ENCODE measurements at regions not wholly inside any gene's neighbourhood (a gene's known extent, or its start where the extent isn't known, plus 50 kb on each side); places are given as distances from the start of the nearest gene placed in this dataset.

DNA sequence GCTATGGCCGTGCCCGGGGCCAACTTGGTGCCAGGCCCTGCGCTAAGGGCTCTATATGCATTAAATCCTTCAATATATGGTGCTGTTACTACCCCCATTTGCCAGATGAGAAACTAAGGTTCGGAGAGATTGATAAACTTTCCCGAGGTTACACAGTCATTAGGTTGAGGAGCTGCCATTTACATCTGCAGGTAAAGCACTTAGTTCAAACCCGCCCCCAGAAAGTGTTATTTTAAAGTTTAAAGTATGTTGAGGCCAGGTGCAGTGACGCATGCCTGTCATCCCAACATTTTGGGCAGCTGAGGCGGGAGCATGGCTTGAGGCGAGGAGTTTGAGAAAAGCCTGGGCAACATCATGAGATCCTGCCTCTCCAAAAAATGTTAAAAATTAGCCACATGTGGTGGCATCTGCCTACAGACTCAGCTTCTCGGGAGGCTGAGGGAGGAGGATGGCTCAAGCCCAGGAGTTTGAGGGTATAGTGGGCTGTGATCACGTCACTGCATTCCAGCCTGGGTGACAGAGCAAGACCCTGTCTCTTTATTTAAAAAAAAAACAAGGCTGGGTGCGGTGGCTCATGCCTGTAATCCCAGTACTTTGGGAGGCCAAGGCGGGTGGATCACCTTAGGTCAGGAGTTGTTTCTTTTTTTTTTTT is 264.7 kb downstream of the PARN start:
- no peaks in the 10 kb centered on the region for H3K9me3 ChIP-seq (ENCODE audit: control insufficient read depth, low read length)
- Mint-ChIP-seq H3K27me3 (ENCODE audit: insufficient read depth) (no peaks in the 10 kb centered on the region), H3K27ac (no peak overlapping the region), H3K4me1 (no peaks in the 10 kb centered on the region), H3K9me3 (no peaks in the 10 kb centered on the region), H3K4me3 (no peak overlapping the region), H3K36me3 (ENCODE audit: low read depth) (no peaks in the 10 kb centered on the region)
- no peaks in the 10 kb centered on the region for H3K36me3 ChIP-seq (ENCODE audit: control insufficient read depth, insufficient read depth, low read length)
- H3K27me3 ChIP-seq (ENCODE audit: control insufficient read depth, insufficient read depth, low read length, poor library complexity, severe bottlenecking): no peaks in the 10 kb centered on the region
- H3K27ac ChIP-seq (ENCODE audit: low read depth, low read length): no peak overlapping the region
- DNase-seq: no peak
- 91 to 95% methylated on average over 10 to 12 of the region's 13 CpGs for WGBS, 2 experiments (ENCODE audit: insufficient coverage in 1 of 2, insufficient read length in 1 of 2)
- H3K4me3 ChIP-seq (ENCODE audit: low read length): no peak overlapping the region
- no peaks in the 10 kb centered on the region for H3K4me1 ChIP-seq (ENCODE audit: control insufficient read depth, insufficient read depth, low read length)
- TF ChIP-seq CTCF (conservative IDR thresholded peaks at IDR 0.05): no peak
- no peak overlapping the region for H3K9ac ChIP-seq (ENCODE audit: extremely low read depth, low read length, poor library complexity, severe bottlenecking)

GRCh38 chr16:14364386-14365199 is 265.5 kb downstream of the PARN start:
- no peaks in the 10 kb centered on the region for H3K9me3 ChIP-seq (ENCODE audit: control insufficient read depth, low read length)
- no peak for TF ChIP-seq CTCF (conservative IDR thresholded peaks at IDR 0.05)
- Mint-ChIP-seq H3K4me1 (no peaks in the 10 kb centered on the region), H3K27ac (no peak overlapping the region), H3K36me3 (ENCODE audit: low read depth) (no peaks in the 10 kb centered on the region), H3K9me3 (no peaks in the 10 kb centered on the region), H3K4me3 (no peak overlapping the region), H3K27me3 (ENCODE audit: insufficient read depth) (no peaks in the 10 kb centered on the region)
- no peak overlapping the region for H3K9ac ChIP-seq (ENCODE audit: extremely low read depth, low read length, poor library complexity, severe bottlenecking)
- no peaks in the 10 kb centered on the region for H3K4me1 ChIP-seq (ENCODE audit: control insufficient read depth, insufficient read depth, low read length)
- H3K27me3 ChIP-seq (ENCODE audit: control insufficient read depth, insufficient read depth, low read length, poor library complexity, severe bottlenecking): no peaks in the 10 kb centered on the region
- H3K36me3 ChIP-seq (ENCODE audit: control insufficient read depth, insufficient read depth, low read length): no peaks in the 10 kb centered on the region
- H3K4me3 ChIP-seq (ENCODE audit: low read length): no peak overlapping the region
- WGBS, 2 experiments (ENCODE audit: insufficient coverage in 1 of 2, insufficient read length in 1 of 2): 88 to 89% methylated on average over 27 to 29 of the region's 29 CpGs
- no peak overlapping the region for H3K27ac ChIP-seq (ENCODE audit: low read depth, low read length)
- no peak for DNase-seq

GRCh38 chr16:14364112-14364385 is 266.0 kb downstream of the PARN start:
- no peak overlapping the region for H3K9ac ChIP-seq (ENCODE audit: extremely low read depth, low read length, poor library complexity, severe bottlenecking)
- no peak overlapping the region for H3K27ac ChIP-seq (ENCODE audit: low read depth, low read length)

More at GRCh38 chr16:14364112-14364385, 266.0 kb downstream of the PARN start:
- Mint-ChIP-seq H3K36me3 (ENCODE audit: low read depth) (no peaks in the 10 kb centered on the region), H3K27me3 (ENCODE audit: insufficient read depth) (no peaks in the 10 kb centered on the region), H3K27ac (no peak overlapping the region), H3K4me1 (no peaks in the 10 kb centered on the region), H3K9me3 (no peaks in the 10 kb centered on the region), H3K4me3 (no peak overlapping the region)
- Histone ChIP-seq H3K27me3 (ENCODE audit: control insufficient read depth, insufficient read depth, low read length, poor library complexity, severe bottlenecking) (no peaks in the 10 kb centered on the region), H3K9me3 (ENCODE audit: control insufficient read depth, low read length) (no peaks in the 10 kb centered on the region), H3K36me3 (ENCODE audit: control insufficient read depth, insufficient read depth, low read length) (no peaks in the 10 kb centered on the region), H3K4me3 (ENCODE audit: low read length) (no peak overlapping the region), H3K4me1 (ENCODE audit: control insufficient read depth, insufficient read depth, low read length) (no peaks in the 10 kb centered on the region)
- TF ChIP-seq CTCF (conservative IDR thresholded peaks at IDR 0.05): no peak
- WGBS, 2 experiments (ENCODE audit: insufficient coverage in 1 of 2, insufficient read length in 1 of 2): 87 to 95% methylated on average over 2 to 4 of the region's 4 CpGs
- no peak for DNase-seq
